Immature natural killer cell (primary cell): ENCODE measurements at regions not wholly inside any gene's neighbourhood (a gene's known extent, or its start where the extent isn't known, plus 50 kb on each side); places are given as distances from the start of the nearest gene placed in this dataset.

ENCODE experiments used
- DNase-seq, 3 donors: peaks; one replicate each; pipeline ENCODE4 v3.0.0; 2022; ENCODE audit warnings: mixed read lengths in 1 of 3
- H3K27ac Mint-ChIP-seq, 6 donors: one replicate each; pipeline ENCODE4 v1.8.0; 2020; ENCODE audit warnings: mixed read lengths in 6 of 6, mild to moderate bottlenecking in 5 of 6, inconsistent platforms in 4 of 6, moderate library complexity in 3 of 6
- H3K27me3 Mint-ChIP-seq, 3 donors: one replicate each; pipeline ENCODE4 v1.8.0; 2020 to 2021; ENCODE audit warnings: low read depth in 3 of 3, mild to moderate bottlenecking in 3 of 3, mixed read lengths in 3 of 3, moderate library complexity in 3 of 3, inconsistent platforms in 1 of 3
- H3K36me3 Mint-ChIP-seq, 3 donors: one replicate each; pipeline ENCODE4 v1.8.0; 2020; ENCODE audit warnings: mixed read lengths in 3 of 3, inconsistent platforms in 2 of 3, mild to moderate bottlenecking in 2 of 3
- H3K4me1 Mint-ChIP-seq, 2 donors: one replicate each; pipeline ENCODE4 v1.8.0; 2020; ENCODE audit warnings: inconsistent platforms in 2 of 2, mild to moderate bottlenecking in 2 of 2, mixed read lengths in 2 of 2, moderate library complexity in 1 of 2
- H3K4me3 Mint-ChIP-seq, 5 donors: one replicate each; pipeline ENCODE4 v1.8.0; 2020; ENCODE audit warnings: mild to moderate bottlenecking in 5 of 5, mixed read lengths in 5 of 5, inconsistent platforms in 3 of 5, moderate library complexity in 3 of 5
- H3K9me3 Mint-ChIP-seq, 6 donors: one replicate each; pipeline ENCODE4 v1.8.0; 2020; ENCODE audit warnings: mild to moderate bottlenecking in 6 of 6, mixed read lengths in 6 of 6, inconsistent platforms in 4 of 6, moderate library complexity in 3 of 6

DNA sequence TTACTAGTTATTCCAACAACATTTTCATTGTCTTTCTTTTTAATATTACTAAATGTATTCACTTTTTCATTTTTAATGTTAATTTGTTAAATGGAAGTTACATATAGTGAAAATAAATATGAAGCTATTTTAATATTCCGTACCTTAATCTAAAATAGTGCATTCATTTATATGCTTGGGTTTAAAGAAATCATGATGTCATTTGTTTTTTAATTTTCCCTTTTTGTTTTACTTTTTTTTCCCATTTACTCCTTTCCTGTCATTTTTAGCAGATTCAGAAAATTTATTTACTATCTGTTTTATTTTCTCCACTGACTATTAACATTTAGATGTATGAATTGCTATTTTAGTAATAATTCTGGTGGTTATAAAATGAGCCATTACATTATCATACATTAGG is 183.0 kb upstream of the CDH9 start:
- Mint-ChIP-seq H3K27ac (no peak overlapping the region), H3K9me3 (peaks cover 19 to 54% (median 44%) of the 10 kb centered on the region in 6 donors), H3K4me3 (no peak overlapping the region), H3K36me3 (peaks cover 0 to 3% (median 2%) of the 10 kb centered on the region in 3 donors), H3K27me3 (peaks cover 0 to 2% (median 1%) of the 10 kb centered on the region in 3 donors), H3K4me1 (no peaks in the 10 kb centered on the region)
- DNase-seq, result no peak

DNA sequence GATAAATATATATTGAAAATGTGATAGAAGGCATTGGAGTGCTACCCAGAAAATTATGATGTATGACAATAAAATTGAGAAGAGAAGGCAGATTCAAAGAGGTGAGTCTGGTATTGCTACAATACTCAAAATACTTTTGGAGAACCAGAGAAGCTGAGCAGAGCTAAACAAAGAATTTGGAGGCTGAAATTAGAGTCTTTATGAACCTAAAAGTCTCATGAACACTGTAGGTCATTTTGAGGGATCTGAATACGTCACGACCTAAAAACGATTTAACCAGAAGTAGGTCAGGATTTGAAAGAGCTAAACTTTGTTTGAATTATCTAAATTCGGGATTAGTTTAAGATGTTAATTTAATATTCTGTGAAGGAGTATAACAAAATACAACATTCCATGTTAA is 182.4 kb upstream of the CDH9 start:
- no peak for DNase-seq
- H3K27me3 Mint-ChIP-seq, result peaks cover 0 to 2% (median 1%) of the 10 kb centered on the region in 3 donors
- H3K9me3 Mint-ChIP-seq, result peaks cover 19 to 49% (median 38%) of the 10 kb centered on the region in 6 donors
- no peak overlapping the region for H3K4me3 Mint-ChIP-seq
- H3K36me3 Mint-ChIP-seq, result peaks cover 0 to 3% (median 2%) of the 10 kb centered on the region in 3 donors
- H3K27ac Mint-ChIP-seq, result no peak overlapping the region
- no peaks in the 10 kb centered on the region for H3K4me1 Mint-ChIP-seq

DNA sequence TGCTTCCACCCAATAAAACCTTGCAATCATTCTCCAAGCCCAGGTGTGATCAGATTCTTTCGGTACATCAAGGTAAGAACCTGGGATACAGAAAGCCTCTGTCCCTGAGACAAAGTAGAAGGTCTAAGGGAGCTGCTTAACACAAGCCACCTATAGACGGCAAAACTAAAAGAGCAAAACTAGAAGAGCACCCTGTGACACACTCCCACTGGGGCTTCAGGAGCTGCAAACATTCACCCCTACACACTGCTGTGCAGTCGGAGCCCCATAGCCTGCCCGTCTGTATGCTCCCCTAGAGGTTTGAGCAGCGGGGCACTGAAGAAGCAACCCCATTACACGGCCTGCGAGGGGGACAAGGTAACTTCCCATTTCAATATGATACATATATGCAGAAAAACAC is 179.6 kb upstream of the CDH9 start:
- H3K36me3 Mint-ChIP-seq, result peaks cover 0 to 3% (median 2%) of the 10 kb centered on the region in 3 donors
- H3K9me3 Mint-ChIP-seq, result peaks cover 18 to 49% (median 28%) of the 10 kb centered on the region in 6 donors
- no peaks in the 10 kb centered on the region for H3K4me1 Mint-ChIP-seq
- no peak for DNase-seq
- H3K27ac Mint-ChIP-seq, result no peak overlapping the region
- no peak overlapping the region for H3K4me3 Mint-ChIP-seq
- peaks cover 0 to 1% (median 0%) of the 10 kb centered on the region in 3 donors for H3K27me3 Mint-ChIP-seq

GRCh38 chr5:27217155-27217956 is 179.0 kb upstream of the CDH9 start:
- no peak overlapping the region for H3K27ac Mint-ChIP-seq
- H3K36me3 Mint-ChIP-seq, result peaks cover 0 to 3% (median 2%) of the 10 kb centered on the region in 3 donors
- no peaks in the 10 kb centered on the region for H3K4me1 Mint-ChIP-seq
- H3K4me3 Mint-ChIP-seq, result no peak overlapping the region
- no peak for DNase-seq
- peaks cover 0 to 1% (median 0%) of the 10 kb centered on the region in 3 donors for H3K27me3 Mint-ChIP-seq
- peaks cover 15 to 49% (median 26%) of the 10 kb centered on the region in 6 donors for H3K9me3 Mint-ChIP-seq

DNA sequence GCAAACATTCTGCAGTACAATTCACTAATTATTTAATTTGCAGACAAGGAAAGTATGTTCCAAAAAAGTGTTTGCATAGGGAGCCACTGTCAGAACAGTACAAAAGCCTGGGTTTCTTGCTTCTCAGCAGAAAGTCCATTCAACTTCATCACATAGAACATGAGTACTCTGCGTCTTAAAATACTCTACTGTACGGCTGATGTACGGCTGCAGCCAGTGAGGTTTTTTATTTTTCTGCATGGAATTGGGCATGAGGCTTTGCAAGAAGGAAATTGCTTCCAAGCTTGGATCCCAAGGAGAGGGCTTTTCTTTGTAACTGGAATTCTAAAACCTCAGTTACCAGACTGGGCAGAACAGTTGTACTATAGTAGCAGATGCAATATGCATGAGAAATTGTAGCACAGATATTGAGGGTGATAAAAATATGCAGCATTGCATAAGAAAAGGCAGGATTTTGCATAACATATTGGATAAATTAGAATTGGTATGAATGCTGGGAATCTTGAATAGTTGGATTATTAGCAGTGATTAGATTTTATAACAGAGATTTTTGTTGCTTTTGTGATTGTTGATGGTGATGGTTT is 178.1 kb upstream of the CDH9 start:
- Mint-ChIP-seq H3K9me3 (peaks cover 13 to 41% (median 20%) of the 10 kb centered on the region in 6 donors), H3K36me3 (peaks cover 0 to 3% (median 2%) of the 10 kb centered on the region in 3 donors), H3K27me3 (no peaks in the 10 kb centered on the region), H3K4me1 (no peaks in the 10 kb centered on the region), H3K27ac (no peak overlapping the region), H3K4me3 (no peak overlapping the region)
- no peak for DNase-seq

GRCh38 chr5:27208051-27208450 is 169.7 kb upstream of the CDH9 start:
- no peak for DNase-seq
- peaks cover 0 to 3% (median 2%) of the 10 kb centered on the region in 3 donors for H3K27me3 Mint-ChIP-seq
- no peak overlapping the region for H3K27ac Mint-ChIP-seq
- H3K9me3 Mint-ChIP-seq, result peaks cover 0 to 61% (median 32%) of the 10 kb centered on the region in 6 donors
- no peak overlapping the region for H3K4me3 Mint-ChIP-seq
- H3K4me1 Mint-ChIP-seq, result no peaks in the 10 kb centered on the region
- H3K36me3 Mint-ChIP-seq, result no peaks in the 10 kb centered on the region

- Mint-ChIP-seq H3K4me3 (no peak overlapping the region), H3K27me3 (no peaks in the 10 kb centered on the region), H3K36me3 (no peaks in the 10 kb centered on the region), H3K4me1 (no peaks in the 10 kb centered on the region), H3K27ac (no peak overlapping the region), H3K9me3 (peaks cover 0 to 56% (median 32%) of the 10 kb centered on the region in 6 donors)
- no peak for DNase-seq
Measured at GRCh38 chr5:27191786-27192510, 153.6 kb upstream of the CDH9 start.

GRCh38 chr5:27172693-27173092 is 134.3 kb upstream of the CDH9 start:
- no peaks in the 10 kb centered on the region for H3K4me1 Mint-ChIP-seq
- peaks cover 0 to 2% (median 0%) of the 10 kb centered on the region in 3 donors for H3K27me3 Mint-ChIP-seq
- H3K4me3 Mint-ChIP-seq, result no peak overlapping the region
- peaks cover 7 to 35% (median 22%) of the 10 kb centered on the region in 6 donors for H3K9me3 Mint-ChIP-seq
- DNase-seq, result no peak
- no peak overlapping the region for H3K27ac Mint-ChIP-seq
- H3K36me3 Mint-ChIP-seq, result no peaks in the 10 kb centered on the region

- no peaks in the 10 kb centered on the region for H3K36me3 Mint-ChIP-seq
- peaks cover 7 to 41% (median 19%) of the 10 kb centered on the region in 6 donors for H3K9me3 Mint-ChIP-seq
- H3K27ac Mint-ChIP-seq, result no peak overlapping the region
- DNase-seq, result no peak
- no peak overlapping the region for H3K4me3 Mint-ChIP-seq
- peaks cover 0 to 2% (median 0%) of the 10 kb centered on the region in 3 donors for H3K27me3 Mint-ChIP-seq
- H3K4me1 Mint-ChIP-seq, result no peaks in the 10 kb centered on the region
Measured at GRCh38 chr5:27171761-27172261, 133.4 kb upstream of the CDH9 start.

DNA sequence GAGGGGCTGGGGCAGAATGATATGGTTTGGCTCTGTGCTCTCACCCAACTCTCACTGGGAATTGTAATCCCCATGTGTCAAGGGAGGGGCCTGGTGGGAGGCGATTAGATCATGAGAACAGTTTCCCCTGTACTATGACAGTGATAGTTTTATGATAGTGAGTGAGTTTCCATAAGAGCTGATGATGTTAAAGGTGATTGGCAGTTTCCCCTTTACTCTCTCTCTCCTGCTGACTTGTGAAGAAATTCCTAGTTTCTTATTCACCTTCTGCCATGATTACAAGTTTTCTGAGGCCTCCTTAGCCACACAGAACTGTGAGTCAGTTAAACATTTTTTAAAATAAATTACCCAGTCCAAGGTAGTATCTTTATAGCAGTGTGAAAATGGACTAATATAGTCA is 120.4 kb upstream of the CDH9 start:
- Mint-ChIP-seq H3K9me3 (peaks cover 37 to 76% (median 56%) of the 10 kb centered on the region in 6 donors), H3K4me3 (no peak overlapping the region), H3K27ac (no peak overlapping the region), H3K27me3 (peaks cover 0 to 3% (median 0%) of the 10 kb centered on the region in 3 donors), H3K4me1 (no peaks in the 10 kb centered on the region), H3K36me3 (peaks cover 0 to 5% (median 4%) of the 10 kb centered on the region in 3 donors)
- DNase-seq, result no peak

DNA sequence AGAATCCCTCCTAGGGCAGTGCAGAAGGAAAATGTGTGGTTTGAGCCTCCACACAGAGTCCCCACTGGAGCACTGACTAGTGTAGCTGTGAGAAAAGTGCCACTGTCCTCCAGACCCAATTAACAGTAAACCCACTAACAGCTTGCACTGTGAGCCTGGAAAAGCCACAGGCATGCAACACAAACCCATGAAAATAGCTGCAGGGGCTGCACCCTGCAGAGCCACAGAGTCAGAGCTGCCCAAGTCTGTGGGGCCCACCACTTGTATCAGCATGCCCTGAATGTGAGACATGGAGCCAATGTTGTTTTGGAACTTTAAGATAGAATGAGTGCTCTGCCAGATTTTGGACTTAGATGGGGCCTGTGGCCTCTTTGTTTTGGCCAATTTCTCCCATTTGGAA is 119.8 kb upstream of the CDH9 start:
- Mint-ChIP-seq H3K4me3 (no peak overlapping the region), H3K4me1 (no peaks in the 10 kb centered on the region), H3K27ac (no peak overlapping the region), H3K36me3 (peaks cover 0 to 5% (median 4%) of the 10 kb centered on the region in 3 donors), H3K27me3 (peaks cover 0 to 3% (median 0%) of the 10 kb centered on the region in 3 donors), H3K9me3 (peaks cover 36 to 74% (median 55%) of the 10 kb centered on the region in 6 donors)
- no peak for DNase-seq

DNA sequence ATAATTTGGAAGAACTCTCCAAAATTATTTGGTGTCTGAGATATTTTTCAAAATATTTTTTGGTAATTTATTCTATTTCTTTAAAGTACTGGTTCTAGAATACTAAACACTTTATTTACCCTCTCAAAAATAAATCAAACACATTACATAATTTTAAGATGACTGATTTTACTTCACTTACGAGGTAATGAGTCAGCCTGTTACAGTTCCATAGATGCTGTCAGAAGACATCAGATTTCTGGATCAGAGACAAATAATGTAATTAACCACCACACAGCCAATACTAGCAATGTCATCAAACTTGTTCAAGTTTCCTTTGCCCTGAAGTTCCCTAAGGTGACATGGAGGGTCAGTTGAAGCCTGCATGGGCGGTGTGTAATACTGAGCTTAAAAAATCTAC is 106.1 kb upstream of the CDH9 start:
- Mint-ChIP-seq H3K9me3 (peaks cover 5 to 35% (median 14%) of the 10 kb centered on the region in 6 donors), H3K27ac (no peak overlapping the region), H3K4me3 (no peak overlapping the region), H3K27me3 (no peaks in the 10 kb centered on the region), H3K36me3 (no peaks in the 10 kb centered on the region), H3K4me1 (no peaks in the 10 kb centered on the region)
- no peak for DNase-seq

DNA sequence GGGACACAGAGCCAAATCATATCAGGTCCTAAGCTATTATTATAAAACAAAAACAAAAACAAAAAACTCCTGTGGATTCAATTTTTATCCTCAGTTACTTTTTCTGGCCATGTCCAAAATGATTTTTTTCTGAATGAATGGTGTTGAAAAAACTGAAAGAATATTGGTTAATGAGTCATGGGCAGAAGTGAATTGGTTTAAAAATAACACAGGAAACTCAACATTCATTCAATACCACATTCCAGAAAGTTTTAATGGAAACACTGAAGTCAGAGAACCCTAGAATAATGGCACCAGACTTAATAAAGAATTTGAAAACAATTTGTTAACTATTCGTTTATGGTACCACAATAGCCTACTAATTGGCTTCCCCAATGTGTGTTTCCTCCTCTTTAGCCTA is 102.4 kb upstream of the CDH9 start:
- H3K27ac Mint-ChIP-seq, result no peak overlapping the region
- no peak for DNase-seq
- peaks cover 12 to 46% (median 25%) of the 10 kb centered on the region in 6 donors for H3K9me3 Mint-ChIP-seq
- peaks cover 0 to 2% (median 0%) of the 10 kb centered on the region in 3 donors for H3K27me3 Mint-ChIP-seq
- peaks cover 0 to 3% (median 0%) of the 10 kb centered on the region in 3 donors for H3K36me3 Mint-ChIP-seq
- H3K4me1 Mint-ChIP-seq, result no peaks in the 10 kb centered on the region
- no peak overlapping the region for H3K4me3 Mint-ChIP-seq
